OCI-M2 (cell line): ENCODE measurements at regions not wholly inside any gene's neighbourhood (a gene's known extent, or its start where the extent isn't known, plus 50 kb on each side); places are given as distances from the start of the nearest gene placed in this dataset.

Source experiments
- DNase-seq: peaks from one replicate; lab custom pipeline; 2025; ENCODE audit not compliant: unreplicated experiment; lab: John Stamatoyannopoulos, UW

DNA sequence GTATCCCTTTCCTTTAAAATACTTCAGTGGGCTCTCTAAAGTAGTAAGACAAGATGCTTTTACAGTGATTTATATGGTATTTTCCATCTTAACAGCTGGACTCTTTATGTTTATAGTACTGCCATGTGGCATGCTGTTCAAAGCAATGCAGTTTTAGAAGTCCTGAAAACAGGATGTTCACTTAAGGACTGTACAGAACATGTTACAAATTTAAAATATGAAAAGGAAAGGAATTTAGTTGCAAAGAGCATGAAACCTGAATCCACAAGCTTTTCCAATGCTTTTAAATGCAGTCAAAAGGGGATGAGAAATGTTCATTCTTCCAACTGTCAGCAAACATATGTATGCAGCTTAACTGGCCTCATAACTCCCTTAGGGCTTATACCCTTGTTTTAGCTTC is 580.2 kb downstream of the EFNA5 start:
- DNase-seq: no peak

DNA sequence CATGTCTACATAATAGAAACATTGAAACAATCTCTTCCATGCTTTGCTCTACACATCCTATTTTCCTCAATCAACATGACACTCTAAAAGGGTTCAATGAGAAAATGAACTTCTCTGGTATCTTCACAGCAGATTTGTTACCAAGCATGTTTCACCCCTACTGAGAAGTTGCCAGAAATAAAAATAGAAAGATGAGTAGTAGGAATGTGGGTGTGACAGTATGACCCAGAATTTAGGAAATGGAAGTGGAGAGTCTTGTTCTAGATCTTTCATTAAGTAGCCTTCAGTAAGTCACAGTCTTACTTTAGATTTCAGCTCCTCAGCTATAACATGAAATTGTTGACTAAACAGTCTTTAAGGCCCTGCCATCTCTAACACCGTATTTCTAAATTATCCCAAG is 581.8 kb downstream of the EFNA5 start:
- no peak for DNase-seq

DNA sequence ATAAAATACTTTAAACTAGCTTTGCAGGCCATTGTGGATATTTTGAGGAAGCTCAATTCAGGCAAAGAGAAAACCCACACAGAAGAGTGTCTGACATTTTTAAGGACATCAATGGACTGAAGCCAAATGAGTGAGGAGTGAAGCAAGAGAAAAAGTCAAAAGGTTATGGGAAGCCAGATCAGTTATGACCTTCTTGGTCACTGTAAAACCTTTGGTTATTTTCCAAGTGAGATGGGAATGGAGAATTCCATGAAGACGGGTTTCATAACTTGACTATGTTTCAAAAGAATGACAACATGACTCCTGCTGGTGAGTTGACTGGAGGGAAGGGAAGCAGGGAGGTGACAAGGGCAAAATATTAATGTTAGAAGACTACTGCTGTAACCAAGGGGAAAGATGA is 585.2 kb downstream of the EFNA5 start:
- no peak for DNase-seq

DNA sequence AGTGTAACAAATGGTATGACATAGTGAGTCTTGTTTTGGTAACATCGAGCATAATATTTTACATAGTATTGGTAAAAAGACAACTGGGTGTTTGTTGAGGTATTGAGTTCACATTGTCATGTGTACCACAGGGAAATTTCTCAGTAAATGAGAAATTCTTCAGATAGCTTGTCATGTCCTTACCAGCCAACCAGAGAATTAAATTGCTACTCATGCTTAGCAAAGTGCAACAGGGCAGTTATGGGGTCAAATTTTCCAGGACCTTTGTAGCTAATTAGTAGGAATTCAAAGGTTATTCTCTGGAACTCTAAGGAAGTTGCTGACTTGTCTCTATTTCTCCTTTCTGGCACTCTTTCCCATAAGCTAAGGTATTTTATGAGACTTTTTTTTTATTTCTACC is 595.7 kb downstream of the EFNA5 start:
- no peak for DNase-seq

DNA sequence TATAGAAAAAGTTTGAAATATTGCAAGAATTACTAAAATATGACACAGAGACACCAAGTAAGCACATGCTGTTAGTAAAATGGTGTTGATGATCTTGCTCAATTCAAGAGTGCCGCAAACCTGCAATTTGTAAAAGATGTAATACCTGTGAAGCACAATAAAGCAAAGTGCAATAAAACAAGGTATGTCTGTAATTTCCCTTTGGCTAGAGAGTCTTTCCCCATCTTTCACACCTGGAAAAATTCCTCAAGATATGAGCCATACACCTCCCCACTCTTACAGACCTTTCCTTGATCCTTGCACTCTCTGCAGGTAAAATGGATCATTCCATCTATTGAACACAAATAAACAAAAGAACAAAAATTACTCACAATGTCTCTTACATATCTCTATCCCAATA is 597.8 kb downstream of the EFNA5 start:
- DNase-seq: no peak

DNA sequence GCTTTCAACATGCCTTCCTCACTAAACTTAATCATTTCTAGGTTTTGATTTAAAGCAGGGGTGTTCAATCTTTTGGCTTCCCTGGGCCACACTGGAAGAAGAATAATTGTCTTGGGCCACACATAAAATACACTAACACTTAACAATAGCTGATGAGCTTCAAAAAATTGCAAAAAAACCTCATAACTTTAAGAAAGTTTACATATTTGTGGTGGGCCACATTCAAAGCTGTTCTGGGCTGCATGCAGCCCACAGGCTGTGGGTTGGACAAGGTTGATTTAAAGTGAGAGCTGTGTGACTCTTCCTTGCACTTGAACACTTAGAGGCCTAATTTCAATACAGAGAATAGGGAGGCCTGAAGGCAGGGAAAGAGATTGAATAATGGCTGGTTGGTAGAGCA is 598.3 kb downstream of the EFNA5 start:
- DNase-seq: no peak

DNA sequence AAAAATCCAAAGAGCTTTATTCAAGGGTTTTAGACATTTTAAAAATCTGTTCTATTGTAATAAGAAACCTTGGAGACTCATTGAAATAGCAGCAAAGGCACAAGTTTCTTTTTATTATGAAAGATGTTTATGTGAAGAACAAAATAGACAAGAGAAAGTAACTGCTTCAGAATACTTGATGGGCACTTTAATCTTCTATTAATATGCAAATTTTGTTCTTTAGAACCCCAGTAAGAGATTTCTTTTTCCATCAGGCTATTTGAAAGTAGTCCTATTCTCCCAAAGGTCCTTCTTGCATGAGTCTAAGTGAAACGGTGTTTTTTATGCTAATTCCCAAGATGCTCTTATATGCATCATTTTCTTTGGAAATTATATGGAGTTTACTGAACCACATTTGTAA is 602.0 kb downstream of the EFNA5 start:
- DNase-seq: no peak

GRCh38 chr5:107067395-107067794 is 603.3 kb downstream of the EFNA5 start:
- no peak for DNase-seq

GRCh38 chr5:107063511-107063910 is 607.2 kb downstream of the EFNA5 start:
- DNase-seq: no peak

- DNase-seq: no peak
Observed at GRCh38 chr5:107058803-107059202, 611.9 kb downstream of the EFNA5 start.

DNA sequence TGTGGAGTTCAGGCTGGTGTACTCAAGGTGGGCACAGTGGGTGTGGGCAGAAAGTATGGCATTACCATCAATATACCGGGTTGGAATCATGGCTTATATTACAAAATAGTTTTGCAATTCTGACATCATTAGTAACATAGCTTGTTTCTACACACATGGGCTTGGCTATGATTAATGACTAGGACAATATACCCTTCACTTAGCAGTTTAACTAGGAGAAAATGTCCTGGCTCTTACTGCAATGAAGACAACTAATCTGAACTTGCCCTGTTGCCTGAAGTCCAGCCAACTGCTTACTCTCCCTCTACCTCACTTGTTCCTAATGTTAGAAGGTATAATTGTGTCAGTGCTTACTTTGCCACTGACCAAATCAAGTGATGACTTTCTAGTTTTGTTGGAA is 612.5 kb downstream of the EFNA5 start:
- no peak for DNase-seq

- no peak for DNase-seq
Observed at GRCh38 chr5:107056278-107056677, 614.5 kb downstream of the EFNA5 start.

GRCh38 chr5:107047048-107047447 is 623.7 kb downstream of the EFNA5 start:
- no peak for DNase-seq

GRCh38 chr5:107043665-107044064 is 627.1 kb downstream of the EFNA5 start:
- DNase-seq: no peak

GRCh38 chr5:107040907-107041306 is 629.8 kb downstream of the EFNA5 start:
- DNase-seq: no peak

DNA sequence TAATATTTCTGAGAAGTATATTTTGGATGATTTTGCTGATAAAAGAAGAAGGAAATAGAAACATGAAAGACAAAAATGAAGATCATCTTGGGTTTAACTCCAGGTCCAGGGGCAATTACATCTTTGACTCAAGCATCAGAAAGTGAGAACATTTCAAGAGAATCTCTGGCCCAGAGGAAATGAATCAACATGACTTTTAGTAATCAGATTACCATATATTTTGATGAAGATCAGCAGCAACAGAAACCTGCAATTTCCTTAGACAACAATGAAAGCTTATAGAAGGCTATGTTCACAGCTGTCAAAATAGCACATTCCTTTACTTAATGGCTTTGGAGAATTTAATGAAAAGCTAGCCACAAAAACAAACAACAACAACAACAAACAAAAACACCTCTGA is 638.1 kb downstream of the EFNA5 start:
- DNase-seq: no peak

DNA sequence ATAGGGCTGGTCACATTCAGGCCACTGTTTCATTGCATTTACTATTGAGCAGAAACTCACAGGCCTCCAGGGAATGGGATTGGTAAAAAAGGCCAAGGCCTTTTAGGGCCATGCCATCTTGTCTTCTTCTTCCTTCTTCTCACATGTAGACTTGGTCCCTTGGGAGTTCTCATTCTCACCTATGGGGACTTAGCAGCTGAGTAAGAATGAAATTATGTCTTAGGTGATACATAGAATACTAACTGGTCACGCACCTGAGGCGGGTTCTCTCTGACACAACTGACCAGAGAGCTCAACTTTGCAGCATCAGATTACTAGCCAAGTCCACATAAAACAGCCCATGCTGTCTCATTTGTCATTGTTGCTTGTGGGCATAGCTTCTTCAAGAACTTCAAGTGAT is 641.8 kb downstream of the EFNA5 start:
- DNase-seq: no peak

- DNase-seq: no peak
Observed at GRCh38 chr5:107025712-107026497, 644.8 kb downstream of the EFNA5 start.

DNA sequence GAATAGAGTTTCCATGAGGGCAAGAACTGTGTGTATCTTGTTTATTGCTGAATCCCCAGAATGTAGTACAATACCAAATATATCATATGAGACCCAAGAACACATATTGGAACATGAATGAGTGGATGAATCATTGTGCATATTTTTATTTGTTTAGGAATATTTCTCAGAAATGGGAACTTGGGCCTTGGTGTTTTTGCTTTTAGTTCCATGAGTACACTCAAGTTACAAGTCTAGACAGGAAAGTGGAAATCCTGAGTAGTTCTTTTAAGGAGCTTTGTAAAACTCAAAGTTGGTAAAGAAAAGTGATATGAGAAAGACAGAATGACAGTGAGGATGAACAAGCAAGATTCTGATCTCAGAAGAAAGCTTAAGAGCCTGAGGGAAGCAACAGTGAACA is 647.0 kb downstream of the EFNA5 start:
- DNase-seq: no peak

- no peak for DNase-seq
Observed at GRCh38 chr5:107021575-107021974, 649.2 kb downstream of the EFNA5 start.

DNA sequence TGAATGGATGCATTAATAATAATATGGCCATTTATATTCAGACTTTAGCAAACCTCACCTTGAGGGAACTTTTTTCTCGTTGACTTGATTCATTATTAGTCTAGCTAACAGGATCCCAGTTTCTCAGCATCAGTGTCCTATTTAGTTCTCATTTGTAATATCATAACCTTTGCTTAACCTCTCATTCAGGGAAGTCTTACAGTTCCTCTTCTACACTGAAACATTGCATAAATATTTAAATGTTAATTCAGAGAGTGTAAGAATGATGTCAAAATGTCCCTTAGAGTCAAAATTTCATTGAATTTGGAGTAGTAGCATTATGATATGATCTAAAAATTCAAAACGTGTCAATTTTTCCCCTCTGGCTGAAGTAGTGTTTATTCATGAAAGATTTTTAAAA is 650.1 kb downstream of the EFNA5 start:
- DNase-seq: no peak

GRCh38 chr5:107017616-107018015 is 653.1 kb downstream of the EFNA5 start:
- DNase-seq: no peak

DNA sequence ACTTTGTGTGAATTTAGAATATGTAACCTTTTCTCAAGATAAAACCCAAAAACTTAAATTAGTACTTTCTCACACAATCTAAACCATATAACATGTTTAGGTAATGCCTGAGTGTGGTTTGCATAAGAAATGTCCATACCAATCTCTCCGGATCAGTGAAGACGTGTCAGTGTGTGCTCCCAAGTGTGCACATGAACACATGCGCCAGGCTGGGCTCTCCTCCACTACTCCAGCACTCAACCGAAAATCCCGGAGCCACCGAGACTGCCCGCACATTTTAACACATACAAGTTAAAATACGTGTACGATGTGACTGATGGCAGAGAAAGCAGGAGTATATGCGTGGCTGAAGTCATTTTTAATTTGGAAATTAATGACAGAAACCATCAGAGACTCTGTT is 658.4 kb downstream of the EFNA5 start:
- no peak for DNase-seq
